ENCODE measurements at regions not wholly inside any gene's neighbourhood (a gene's known extent, or its start where the extent isn't known, plus 50 kb on each side); places are given as distances from the start of the nearest gene placed in this dataset.

- ATAC-seq = no peak
Measured at GRCh38 chr7:40965016-40965415, 737.9 kb downstream of the INHBA start.

GRCh38 chr7:40964610-40965009 is 738.3 kb downstream of the INHBA start:
- no peak overlapping the region for H3K27ac ChIP-seq (ENCODE audit: low read length)
- H3K4me3 ChIP-seq (ENCODE audit: low read length) = no peak overlapping the region
- intact Hi-C loops (cut with DNase I) = no loop called here
- ATAC-seq (no peak), DNase-seq (no peak)
- H3K9me3 ChIP-seq (ENCODE audit: control insufficient read depth, low read length) = no peaks in the 10 kb centered on the region
- WGBS = 77% methylated on average over 2 of the region's 2 CpGs
- H3K4me1 ChIP-seq (ENCODE audit: control insufficient read depth, insufficient read depth, low read length) = no peaks in the 10 kb centered on the region
- H3K27me3 ChIP-seq (ENCODE audit: control insufficient read depth, insufficient read depth) = no peaks in the 10 kb centered on the region

More at GRCh38 chr7:40965016-40965415, 737.9 kb downstream of the INHBA start:
- Histone ChIP-seq H3K4me1 (ENCODE audit: control insufficient read depth, insufficient read depth, low read length) (no peaks in the 10 kb centered on the region), H3K4me3 (ENCODE audit: low read length) (no peak overlapping the region), H3K9me3 (ENCODE audit: control insufficient read depth, low read length) (no peaks in the 10 kb centered on the region), H3K27me3 (ENCODE audit: control insufficient read depth, insufficient read depth) (no peaks in the 10 kb centered on the region), H3K27ac (ENCODE audit: low read length) (no peak overlapping the region)
- WGBS = 72% methylated on average over 1 of the region's 1 CpG
- intact Hi-C loops (cut with DNase I) = no loop called here
- DNase-seq = no peak

DNA sequence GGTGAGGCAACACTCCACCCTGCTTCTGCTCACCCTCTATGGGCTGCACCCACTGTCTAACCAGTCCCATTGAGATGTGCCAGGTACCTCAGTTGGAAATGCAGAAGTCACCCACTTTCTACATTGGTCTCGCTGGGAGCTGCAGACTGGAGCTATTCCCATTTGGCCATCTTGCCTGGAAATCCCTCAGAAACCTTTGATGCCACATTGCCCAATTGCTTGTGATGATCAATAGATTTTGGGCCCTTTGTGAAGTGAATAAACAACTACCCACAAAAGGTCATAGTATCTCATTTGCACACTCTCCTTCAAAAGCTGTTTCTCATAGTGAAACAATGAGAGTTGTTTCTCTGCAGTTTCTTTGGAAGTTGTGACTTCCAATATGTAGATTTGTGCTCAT is 742.9 kb downstream of the INHBA start:
- no peak for DNase-seq
- H3K4me1 ChIP-seq (ENCODE audit: control insufficient read depth, insufficient read depth, low read length) = no peaks in the 10 kb centered on the region
- intact Hi-C loops (cut with DNase I) = no loop called here
- WGBS = 89% methylated on average over 1 of the region's 1 CpG
- no peaks in the 10 kb centered on the region for H3K9me3 ChIP-seq (ENCODE audit: control insufficient read depth, low read length)
- ATAC-seq = no peak
- no peaks in the 10 kb centered on the region for H3K27me3 ChIP-seq (ENCODE audit: control insufficient read depth, insufficient read depth)
- no peak overlapping the region for H3K27ac ChIP-seq (ENCODE audit: low read length)
- H3K4me3 ChIP-seq (ENCODE audit: low read length) = no peak overlapping the region

GRCh38 chr7:40948239-40948638 is 754.7 kb downstream of the INHBA start:
- 86% methylated on average over 5 of the region's 5 CpGs for WGBS
- H3K27ac ChIP-seq (ENCODE audit: low read length) = no peak overlapping the region
- H3K9me3 ChIP-seq (ENCODE audit: control insufficient read depth, low read length) = peaks cover 2% of the 10 kb centered on the region
- ATAC-seq = no peak
- H3K4me1 ChIP-seq (ENCODE audit: control insufficient read depth, insufficient read depth, low read length) = no peaks in the 10 kb centered on the region
- intact Hi-C loops (cut with DNase I) = no loop called here
- no peaks in the 10 kb centered on the region for H3K27me3 ChIP-seq (ENCODE audit: control insufficient read depth, insufficient read depth)
- H3K4me3 ChIP-seq (ENCODE audit: low read length) = no peak overlapping the region
- no peak for DNase-seq

DNA sequence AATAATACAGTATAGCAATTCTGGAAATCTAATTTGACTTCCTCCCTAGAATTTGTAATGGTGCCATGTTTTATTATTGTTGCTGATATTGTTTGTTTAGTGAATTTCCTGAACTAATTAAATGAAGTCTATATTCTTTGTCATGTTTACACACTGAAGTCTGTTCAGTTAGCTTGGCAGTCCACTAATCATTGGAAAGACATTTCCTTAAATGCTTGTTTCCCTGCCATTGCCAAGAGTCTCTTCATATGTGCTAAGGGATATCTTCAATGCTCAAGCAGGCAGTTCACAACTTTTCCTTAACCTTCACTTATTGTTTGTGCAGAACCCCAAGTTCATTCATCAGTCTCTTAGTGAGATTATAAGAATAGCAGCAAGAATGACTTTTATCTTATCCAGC is 755.3 kb downstream of the INHBA start:
- Histone ChIP-seq H3K27ac (ENCODE audit: low read length) (no peak overlapping the region), H3K27me3 (ENCODE audit: control insufficient read depth, insufficient read depth) (no peaks in the 10 kb centered on the region), H3K4me1 (ENCODE audit: control insufficient read depth, insufficient read depth, low read length) (no peaks in the 10 kb centered on the region), H3K9me3 (ENCODE audit: control insufficient read depth, low read length) (peaks cover 2% of the 10 kb centered on the region), H3K4me3 (ENCODE audit: low read length) (no peak overlapping the region)
- DNase-seq = no peak
- intact Hi-C loops (cut with DNase I) = no loop called here
- ATAC-seq = no peak

DNA sequence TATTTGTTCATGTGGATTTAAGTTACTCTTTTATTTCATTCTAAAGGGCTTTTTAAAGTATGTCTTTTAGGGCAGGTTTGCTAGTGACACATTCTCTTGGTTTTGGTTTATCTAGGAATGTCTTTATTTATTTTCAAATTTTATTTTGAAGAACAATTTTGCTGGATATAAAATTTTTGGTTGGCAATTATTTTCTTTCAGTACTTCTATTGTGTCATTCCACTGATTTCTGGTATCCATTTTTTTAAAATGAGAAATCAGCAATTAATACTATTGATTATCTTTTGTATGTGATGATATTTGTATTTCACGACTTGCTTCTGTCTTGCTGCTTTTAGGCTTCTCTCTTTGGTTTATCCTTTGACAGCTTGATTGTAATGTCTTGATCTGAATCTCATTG is 756.3 kb downstream of the INHBA start:
- H3K4me1 ChIP-seq (ENCODE audit: control insufficient read depth, insufficient read depth, low read length) = no peaks in the 10 kb centered on the region
- H3K27me3 ChIP-seq (ENCODE audit: control insufficient read depth, insufficient read depth) = no peaks in the 10 kb centered on the region
- H3K9me3 ChIP-seq (ENCODE audit: control insufficient read depth, low read length) = peaks cover 2% of the 10 kb centered on the region
- ATAC-seq = no peak
- 88% methylated on average over 1 of the region's 1 CpG for WGBS
- no peak overlapping the region for H3K4me3 ChIP-seq (ENCODE audit: low read length)
- no peak for DNase-seq
- intact Hi-C loops (cut with DNase I) = no loop called here
- H3K27ac ChIP-seq (ENCODE audit: low read length) = no peak overlapping the region

GRCh38 chr7:40945788-40946187 is 757.1 kb downstream of the INHBA start:
- intact Hi-C loops (cut with DNase I) = no loop called here
- WGBS = 96% methylated on average over 2 of the region's 2 CpGs
- H3K4me3 ChIP-seq (ENCODE audit: low read length) = no peak overlapping the region
- H3K27me3 ChIP-seq (ENCODE audit: control insufficient read depth, insufficient read depth) = no peaks in the 10 kb centered on the region
- no peaks in the 10 kb centered on the region for H3K4me1 ChIP-seq (ENCODE audit: control insufficient read depth, insufficient read depth, low read length)
- peaks cover 2% of the 10 kb centered on the region for H3K9me3 ChIP-seq (ENCODE audit: control insufficient read depth, low read length)
- DNase-seq (no peak), ATAC-seq (no peak)
- H3K27ac ChIP-seq (ENCODE audit: low read length) = no peak overlapping the region

DNA sequence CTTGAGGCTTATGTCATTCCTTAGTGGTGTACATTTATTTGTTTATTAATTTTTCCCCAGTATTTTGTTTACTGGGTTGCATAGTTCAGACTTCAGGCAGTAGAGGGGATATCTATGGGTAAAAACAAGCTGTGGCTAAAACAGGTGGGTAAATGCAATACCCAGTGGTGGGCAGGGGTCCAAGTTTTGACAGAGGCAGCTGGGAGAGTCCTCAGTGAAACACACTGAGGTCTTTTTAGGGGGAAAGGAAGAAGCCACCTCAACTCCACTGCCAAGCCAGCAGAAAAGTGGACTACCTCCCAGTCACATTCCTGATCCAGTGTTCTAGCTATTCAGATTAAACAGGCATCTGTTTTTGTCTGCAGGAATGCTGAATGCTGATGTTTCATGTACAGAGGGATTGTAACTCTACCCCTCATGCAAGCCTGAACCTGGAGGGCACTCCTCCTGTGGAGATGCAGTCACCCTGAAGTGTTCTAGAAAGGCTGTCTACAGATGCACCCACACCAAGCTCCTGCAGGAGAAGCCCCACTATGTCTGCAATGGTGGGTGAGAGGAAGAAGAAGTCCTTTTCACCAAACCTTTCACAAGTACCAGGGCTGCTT is 757.8 kb downstream of the INHBA start:
- Histone ChIP-seq H3K9me3 (ENCODE audit: control insufficient read depth, low read length) (peaks cover 2% of the 10 kb centered on the region), H3K4me1 (ENCODE audit: control insufficient read depth, insufficient read depth, low read length) (no peaks in the 10 kb centered on the region), H3K4me3 (ENCODE audit: low read length) (no peak overlapping the region), H3K27me3 (ENCODE audit: control insufficient read depth, insufficient read depth) (no peaks in the 10 kb centered on the region), H3K27ac (ENCODE audit: low read length) (no peak overlapping the region)
- DNase-seq (no peak), ATAC-seq (no peak)
- intact Hi-C loops (cut with DNase I) = no loop called here

GRCh38 chr7:40937879-40938278 is 765.0 kb downstream of the INHBA start:
- no peaks in the 10 kb centered on the region for H3K4me1 ChIP-seq (ENCODE audit: control insufficient read depth, insufficient read depth, low read length)
- no peaks in the 10 kb centered on the region for H3K9me3 ChIP-seq (ENCODE audit: control insufficient read depth, low read length)
- no peak for DNase-seq
- no peaks in the 10 kb centered on the region for H3K27me3 ChIP-seq (ENCODE audit: control insufficient read depth, insufficient read depth)
- H3K27ac ChIP-seq (ENCODE audit: low read length) = no peak overlapping the region
- WGBS = 90% methylated on average over 2 of the region's 2 CpGs
- H3K4me3 ChIP-seq (ENCODE audit: low read length) = no peak overlapping the region
- ATAC-seq = no peak
- intact Hi-C loops (cut with DNase I) = no loop called here

DNA sequence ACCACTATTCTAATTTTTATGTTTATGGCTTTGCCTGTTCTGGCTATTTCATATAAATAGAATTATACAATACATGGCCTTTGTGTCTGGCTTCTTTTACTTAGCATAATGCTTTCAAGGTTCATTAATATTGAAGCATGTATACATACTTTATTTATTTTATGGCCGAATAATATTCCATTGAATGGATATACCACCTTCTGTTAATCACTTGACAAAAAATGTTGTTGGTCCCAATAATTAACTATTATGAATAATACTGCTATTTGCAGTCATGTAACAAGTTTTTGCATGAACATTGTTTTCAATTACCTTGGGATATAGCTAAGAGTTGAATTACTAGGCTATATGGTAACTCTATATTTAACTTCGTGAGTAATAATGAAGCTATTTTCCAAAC is 767.5 kb downstream of the INHBA start:
- intact Hi-C loops (cut with DNase I) = no loop called here
- H3K4me1 ChIP-seq (ENCODE audit: control insufficient read depth, insufficient read depth, low read length) = no peaks in the 10 kb centered on the region
- no peaks in the 10 kb centered on the region for H3K27me3 ChIP-seq (ENCODE audit: control insufficient read depth, insufficient read depth)
- H3K4me3 ChIP-seq (ENCODE audit: low read length) = no peak overlapping the region
- WGBS = 98% methylated on average over 2 of the region's 2 CpGs
- DNase-seq (no peak), ATAC-seq (no peak)
- H3K27ac ChIP-seq (ENCODE audit: low read length) = no peak overlapping the region
- no peaks in the 10 kb centered on the region for H3K9me3 ChIP-seq (ENCODE audit: control insufficient read depth, low read length)

DNA sequence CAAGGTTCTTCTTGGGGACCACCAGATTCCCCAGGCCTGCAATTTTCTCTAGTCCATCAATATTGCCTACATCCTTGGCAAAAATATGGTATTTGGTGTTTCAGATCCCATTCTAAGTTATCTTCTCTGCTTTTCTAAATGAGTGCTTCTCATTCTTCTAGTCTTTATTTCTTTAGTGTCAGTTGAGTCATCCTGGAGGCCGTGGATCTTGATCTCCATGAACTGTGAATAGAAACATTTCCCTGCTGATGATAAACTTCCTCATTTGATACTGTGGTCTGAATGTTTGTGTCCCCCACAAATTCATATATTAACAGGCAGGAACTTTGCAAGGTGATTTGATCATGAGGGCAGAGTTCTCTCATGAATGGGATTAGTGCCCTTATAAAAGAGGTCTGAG is 779.3 kb downstream of the INHBA start:
- no peak overlapping the region for H3K27ac ChIP-seq (ENCODE audit: low read length)
- DNase-seq (no peak), ATAC-seq (no peak)
- no peaks in the 10 kb centered on the region for H3K9me3 ChIP-seq (ENCODE audit: control insufficient read depth, low read length)
- 67% methylated on average over 1 of the region's 1 CpG for WGBS
- no peak overlapping the region for H3K4me3 ChIP-seq (ENCODE audit: low read length)
- H3K4me1 ChIP-seq (ENCODE audit: control insufficient read depth, insufficient read depth, low read length) = no peaks in the 10 kb centered on the region
- intact Hi-C loops (cut with DNase I) = no loop called here
- H3K27me3 ChIP-seq (ENCODE audit: control insufficient read depth, insufficient read depth) = no peaks in the 10 kb centered on the region

DNA sequence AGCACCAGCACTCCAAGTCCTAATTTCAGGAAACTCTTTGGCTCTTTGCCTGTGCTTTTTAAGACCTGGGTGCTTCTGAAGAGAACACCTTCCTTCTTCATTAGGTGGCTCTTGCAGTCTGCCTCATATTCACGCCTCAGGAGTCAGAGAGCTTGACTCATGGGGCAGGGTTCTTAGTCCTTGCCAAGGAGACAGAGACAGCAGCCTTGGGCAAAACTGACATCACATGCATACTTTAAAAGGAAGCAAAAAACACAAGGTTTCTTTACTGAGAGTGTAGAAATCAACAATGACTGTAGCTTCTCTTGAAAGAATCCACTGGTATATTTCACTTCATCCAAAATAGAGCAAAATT is 780.6 kb downstream of the INHBA start:
- 90% methylated on average over 1 of the region's 1 CpG for WGBS
- no peaks in the 10 kb centered on the region for H3K27me3 ChIP-seq (ENCODE audit: control insufficient read depth, insufficient read depth)
- H3K4me3 ChIP-seq (ENCODE audit: low read length) = no peak overlapping the region
- intact Hi-C loops (cut with DNase I) = no loop called here
- no peak overlapping the region for H3K27ac ChIP-seq (ENCODE audit: low read length)
- no peaks in the 10 kb centered on the region for H3K9me3 ChIP-seq (ENCODE audit: control insufficient read depth, low read length)
- ATAC-seq = no peak
- H3K4me1 ChIP-seq (ENCODE audit: control insufficient read depth, insufficient read depth, low read length) = no peaks in the 10 kb centered on the region
- no peak for DNase-seq

Measured in right cardiac atrium (tissue), 5 donors.